ENCODE measurements at regions not wholly inside any gene's neighbourhood (a gene's known extent, or its start where the extent isn't known, plus 50 kb on each side); places are given as distances from the start of the nearest gene placed in this dataset.
"Not testable (repeated sequence)": the region's sequence is repeated elsewhere in the genome, so short reads cannot be mapped to it uniquely, and the experiment has no call there.

GRCh38 chr14:50020799-50021198, 95.6 kb downstream of the VCPKMT start:
- DNase-seq = no peak

GRCh38 chr14:50021261-50022031, 94.9 kb downstream of the VCPKMT start:
- no peak for DNase-seq

GRCh38 chr14:50022661-50023060, 93.7 kb downstream of the VCPKMT start:
- no peak for DNase-seq

- DNase-seq = no peak
These were observed 92.5 kb downstream of the VCPKMT start for GRCh38 chr14:50023671-50024490.

- no peak for DNase-seq
These were observed 91.3 kb downstream of the VCPKMT start for GRCh38 chr14:50025073-50025472.

- no peak for DNase-seq
These were observed 90.6 kb downstream of the VCPKMT start for GRCh38 chr14:50025776-50026175.

GRCh38 chr14:50026396-50026795, 90.0 kb downstream of the VCPKMT start:
- no peak for DNase-seq

GRCh38 chr14:50027816-50028215, 88.6 kb downstream of the VCPKMT start:
- DNase-seq = no peak

- DNase-seq = no peak
These were observed 87.9 kb downstream of the VCPKMT start for GRCh38 chr14:50028458-50028857.

- DNase-seq = no peak
These were observed 86.3 kb downstream of the VCPKMT start for GRCh38 chr14:50030036-50030435.

- DNase-seq = not testable (repeated sequence)
These were observed 85.5 kb downstream of the VCPKMT start for GRCh38 chr14:50030911-50031310.

- no peak for DNase-seq
These were observed 84.6 kb downstream of the VCPKMT start for GRCh38 chr14:50031602-50032313.

GRCh38 chr14:50032462-50033167, 83.8 kb downstream of the VCPKMT start:
- not testable (repeated sequence) for DNase-seq

GRCh38 chr14:50035214-50035613, 81.2 kb downstream of the VCPKMT start:
- no peak for DNase-seq

- DNase-seq = no peak
These were observed 80.2 kb downstream of the VCPKMT start for GRCh38 chr14:50036211-50036610.

GRCh38 chr14:50036637-50037036, 79.7 kb downstream of the VCPKMT start:
- no peak for DNase-seq

- no peak for DNase-seq
These were observed 79.1 kb downstream of the VCPKMT start for GRCh38 chr14:50037240-50037639.

GRCh38 chr14:50037852-50038251, 78.5 kb downstream of the VCPKMT start:
- DNase-seq = no peak

GRCh38 chr14:50038398-50039119, 77.8 kb downstream of the VCPKMT start:
- DNase-seq = peak; percentile 31 to 34

- DNase-seq = no peak
These were observed 77.3 kb downstream of the VCPKMT start for GRCh38 chr14:50039120-50039517.

- DNase-seq = no peak
These were observed 76.5 kb downstream of the VCPKMT start for GRCh38 chr14:50039734-50040400.

- DNase-seq = peak; percentile 33 to 50
These were observed 76.0 kb downstream of the VCPKMT start for GRCh38 chr14:50040401-50040775.

All from activated CD4-positive, alpha-beta T cell treated with anti-CD3 and anti-CD28 coated beads for 4 hours (primary cell).